Uterus (tissue), 3 donors: ENCODE measurements at regions not wholly inside any gene's neighbourhood (a gene's known extent, or its start where the extent isn't known, plus 50 kb on each side); places are given as distances from the start of the nearest gene placed in this dataset.

Experiments used
- DNase-seq, 2 donors: peaks; one replicate each; pipeline ENCODE4 v3.0.0-alpha.2; 2019 to 2020
- H3K27ac ChIP-seq, 2 donors: fragments of 200-600 bp; sonication (generic); 1 replicate in 1 of 2; 2 replicates in 1 of 2; pipeline ENCODE4 v1.5.1; 2016 to 2018
- H3K27me3 ChIP-seq, 2 donors: fragments of 200-600 bp; sonication (generic); one replicate each; pipeline ENCODE4 v1.5.1; 2018 to 2019; ENCODE audit warnings: control low read depth in 1 of 2
- H3K36me3 ChIP-seq, 2 donors: fragments of 200-600 bp; sonication (generic); one replicate each; pipeline ENCODE4 v1.5.1; 2019; ENCODE audit warnings: control low read depth in 1 of 2
- H3K4me1 ChIP-seq, 2 donors: fragments of 200-600 bp; sonication (generic); one replicate each; pipeline ENCODE4 v1.5.1; 2018 to 2019; ENCODE audit warnings: control low read depth in 1 of 2
- H3K4me3 ChIP-seq, 2 donors: fragments of 200-600 bp; sonication (generic); 1 replicate in 1 of 2; 2 replicates in 1 of 2; pipeline ENCODE4 v1.5.1; 2018 to 2019; ENCODE audit warnings: mild to moderate bottlenecking in 1 of 2
- H3K9me3 ChIP-seq, 2 donors: fragments of 200-600 bp; sonication (generic); one replicate each; pipeline ENCODE4 v1.5.1; 2019; ENCODE audit warnings: control low read depth in 1 of 2
- CTCF ChIP-seq, 4 experiments: fragments of 200-600 bp in 2 of 4; fragments of 450-650 bp in 2 of 4; sonication (generic) in 2 of 4; IDR thresholded peaks; one replicate each; pipeline ENCODE4 v1.5.1; 2016 to 2019; ENCODE audit warnings: antibody characterized with exemption in 4 of 4, mild to moderate bottlenecking in 2 of 4, moderate library complexity in 1 of 4
- POLR2A ChIP-seq, 2 donors: fragments of 450-650 bp; IDR thresholded peaks; one replicate each; pipeline ENCODE4 v1.6.1; 2016; ENCODE audit warnings: antibody characterized with exemption in 2 of 2, mild to moderate bottlenecking in 1 of 2, moderate library complexity in 1 of 2
- intact Hi-C: fragments of 100-400 bp; cut with DNase I; formaldehyde crosslinking; loops from one replicate; pipeline ENCODE4 v1.15.1; 2023; ENCODE audit warnings: low total_unique reads
- donor health status: DM: yes; HTN: yes; CAD: no.

DNA sequence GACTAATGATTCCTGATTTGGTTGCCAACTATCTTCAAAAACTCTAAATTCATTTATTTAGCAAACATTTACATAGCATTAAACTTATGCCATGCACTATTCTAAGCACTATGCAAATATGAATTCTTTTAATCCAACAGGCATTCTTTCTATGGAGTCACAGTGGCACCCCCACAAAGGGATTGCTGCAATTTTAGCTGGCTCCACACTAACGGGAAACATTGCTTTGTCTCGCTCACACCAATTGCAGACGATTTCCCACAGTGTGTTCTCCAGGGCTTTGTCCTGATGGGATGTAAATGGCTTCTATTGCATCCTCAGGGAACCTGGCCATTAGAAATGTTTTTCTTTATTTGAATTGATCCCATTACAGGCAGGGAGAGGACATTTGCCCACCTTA lies 259.1 kb downstream of the BARHL2 start:
- H3K27ac ChIP-seq: no peak overlapping the region
- intact Hi-C loops: no loop called here
- H3K36me3 ChIP-seq: no peaks in the 10 kb centered on the region
- no peak for DNase-seq
- H3K9me3 ChIP-seq: no peaks in the 10 kb centered on the region
- TF ChIP-seq POLR2A (IDR thresholded peaks at IDR 0.05) (no peak), CTCF (IDR thresholded peaks at IDR 0.05) (no peak)
- no peaks in the 10 kb centered on the region for H3K4me1 ChIP-seq
- H3K4me3 ChIP-seq: no peak overlapping the region
- no peaks in the 10 kb centered on the region for H3K27me3 ChIP-seq

GRCh38 chr1:90452491-90452890 lies 264.6 kb downstream of the BARHL2 start:
- H3K9me3 ChIP-seq: no peaks in the 10 kb centered on the region
- no peaks in the 10 kb centered on the region for H3K4me1 ChIP-seq
- no peaks in the 10 kb centered on the region for H3K27me3 ChIP-seq
- TF ChIP-seq CTCF (IDR thresholded peaks at IDR 0.05) (no peak), POLR2A (IDR thresholded peaks at IDR 0.05) (no peak)
- DNase-seq: no peak
- no peak overlapping the region for H3K4me3 ChIP-seq
- intact Hi-C loops: no loop called here
- H3K27ac ChIP-seq: no peak overlapping the region
- no peaks in the 10 kb centered on the region for H3K36me3 ChIP-seq

- Histone ChIP-seq H3K4me1 (no peaks in the 10 kb centered on the region), H3K9me3 (no peaks in the 10 kb centered on the region), H3K36me3 (no peaks in the 10 kb centered on the region), H3K27me3 (no peaks in the 10 kb centered on the region), H3K27ac (no peak overlapping the region), H3K4me3 (no peak overlapping the region)
- intact Hi-C loops: no loop called here
- DNase-seq: no peak
- no peak for TF ChIP-seq CTCF (IDR thresholded peaks at IDR 0.05)
These were observed 273.7 kb downstream of the BARHL2 start for GRCh38 chr1:90443354-90443753.

- H3K9me3 ChIP-seq: no peaks in the 10 kb centered on the region
- intact Hi-C loops: no loop called here
- no peaks in the 10 kb centered on the region for H3K36me3 ChIP-seq
- no peaks in the 10 kb centered on the region for H3K27me3 ChIP-seq
- no peaks in the 10 kb centered on the region for H3K4me1 ChIP-seq
- H3K27ac ChIP-seq: no peak overlapping the region
- H3K4me3 ChIP-seq: no peak overlapping the region
- no peak for DNase-seq
- TF ChIP-seq CTCF (IDR thresholded peaks at IDR 0.05): no peak
- no peak for TF ChIP-seq POLR2A (IDR thresholded peaks at IDR 0.05)
These were observed 281.8 kb downstream of the BARHL2 start for GRCh38 chr1:90435351-90435750.

DNA sequence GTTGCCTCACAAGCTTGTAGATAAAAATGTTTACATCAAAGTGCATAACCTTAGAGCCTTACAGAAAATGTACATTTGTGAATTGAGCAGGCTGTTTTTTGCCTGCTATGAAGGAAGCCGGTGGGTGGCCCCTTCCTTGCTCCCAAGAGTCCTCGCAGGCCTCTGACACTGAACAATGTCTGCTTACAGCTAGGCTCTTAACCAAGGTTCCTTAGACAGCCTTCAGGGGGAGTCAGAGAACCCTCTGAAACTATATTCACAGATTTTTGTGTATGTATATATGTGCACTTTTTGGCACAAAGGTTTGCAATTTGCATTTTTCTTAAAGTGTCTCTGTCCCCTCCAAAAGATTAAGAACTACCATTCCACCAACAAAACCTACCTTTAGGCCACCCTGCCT lies 282.6 kb downstream of the BARHL2 start:
- Histone ChIP-seq H3K36me3 (no peaks in the 10 kb centered on the region), H3K27ac (no peak overlapping the region), H3K4me1 (no peaks in the 10 kb centered on the region), H3K4me3 (no peak overlapping the region), H3K27me3 (no peaks in the 10 kb centered on the region), H3K9me3 (no peaks in the 10 kb centered on the region)
- DNase-seq: no peak
- TF ChIP-seq CTCF (IDR thresholded peaks at IDR 0.05) (no peak), POLR2A (IDR thresholded peaks at IDR 0.05) (no peak)
- intact Hi-C loops: no loop called here
